Keratinocyte (primary cell): ENCODE measurements at regions not wholly inside any gene's neighbourhood (a gene's known extent, or its start where the extent isn't known, plus 50 kb on each side); places are given as distances from the start of the nearest gene placed in this dataset.

Experiments
- DNase-seq: peaks from one replicate; pipeline ENCODE4 v3.0.0-alpha.2; 2011; ENCODE audit warnings: low read depth, missing footprints, low spot score
- FAIRE-seq: peaks from 2 replicates; lab custom pipeline; 2011; peaks lifted over from hg19 to GRCh38; lab: Jason Lieb, UNC
- H2AFZ ChIP-seq: 2 replicates; pipeline ENCODE4 v1.6.0; 2012; ENCODE audit warnings: low read length, control low read depth, inconsistent platforms; ENCODE audit not compliant: control insufficient read depth
- H3K27ac ChIP-seq: 2 replicates; pipeline ENCODE4 v1.5.1; 2011; ENCODE audit warnings: low read length; ENCODE audit not compliant: control insufficient read depth, insufficient read depth
- H3K27me3 ChIP-seq: 3 replicates; pipeline ENCODE4 v1.6.0; 2011; ENCODE audit warnings: low read length; ENCODE audit not compliant: control insufficient read depth, insufficient read depth; ENCODE audit errors: extremely low read depth
- H3K36me3 ChIP-seq, 2 experiments: 2 replicates in 1 of 2; 3 replicates in 1 of 2; pipeline ENCODE4 v1.5.1; 2011; ENCODE audit warnings: low read length in 2 of 2, mild to moderate bottlenecking in 1 of 2; ENCODE audit not compliant: control insufficient read depth in 2 of 2, insufficient read depth in 2 of 2; ENCODE audit errors: extremely low read depth in 1 of 2
- H3K4me1 ChIP-seq: 3 replicates; pipeline ENCODE4 v1.5.1; 2011; ENCODE audit warnings: low read length; ENCODE audit not compliant: control insufficient read depth, insufficient read depth; ENCODE audit errors: extremely low read depth
- H3K4me2 ChIP-seq: 3 replicates; pipeline ENCODE4 v1.6.0; 2011; ENCODE audit warnings: low read depth, low read length; ENCODE audit not compliant: control insufficient read depth, insufficient read depth; ENCODE audit errors: extremely low read depth
- H3K4me3 ChIP-seq, 3 experiments: fragments of 200-600 bp in 1 of 3; sonication (generic) in 1 of 3; 2 replicates in 2 of 3; 3 replicates in 1 of 3; pipeline ENCODE4 v1.5.1; 2011 to 2016; ENCODE audit warnings: low read length in 3 of 3, mild to moderate bottlenecking in 3 of 3, control low read depth in 2 of 3, inconsistent platforms in 1 of 3, low read depth in 1 of 3, mixed read lengths in 1 of 3, mixed run types in 1 of 3, moderate library complexity in 1 of 3; ENCODE audit not compliant: control insufficient read depth in 2 of 3, insufficient read depth in 2 of 3; ENCODE audit errors: extremely low read depth in 1 of 3
- H3K79me2 ChIP-seq: 2 replicates; pipeline ENCODE4 v1.6.0; 2012; ENCODE audit warnings: low read length; ENCODE audit not compliant: control insufficient read depth, insufficient read depth
- H3K9ac ChIP-seq: 3 replicates; pipeline ENCODE4 v1.6.0; 2011; ENCODE audit warnings: low read length; ENCODE audit not compliant: control insufficient read depth, insufficient read depth; ENCODE audit errors: extremely low read depth
- H3K9me1 ChIP-seq: 3 replicates; pipeline ENCODE4 v1.6.0; 2011; ENCODE audit warnings: low read length; ENCODE audit not compliant: control insufficient read depth, insufficient read depth; ENCODE audit errors: extremely low read depth
- H3K9me3 ChIP-seq: 2 replicates; pipeline ENCODE4 v1.5.1; 2012; ENCODE audit warnings: low read depth, low read length; ENCODE audit not compliant: control insufficient read depth
- H4K20me1 ChIP-seq: 3 replicates; pipeline ENCODE4 v1.6.0; 2011; ENCODE audit warnings: low read length; ENCODE audit not compliant: control insufficient read depth, insufficient read depth; ENCODE audit errors: extremely low read depth
- CTCF ChIP-seq, 3 experiments: IDR thresholded peaks in 1 of 3; conservative IDR thresholded peaks in 1 of 3; optimal IDR thresholded peaks in 1 of 3; 2 replicates in 2 of 3; 3 replicates in 1 of 3; pipeline versions ENCODE3 to v1.5.1; 2011; ENCODE audit warnings: low read length in 3 of 3, mild to moderate bottlenecking in 3 of 3, moderate library complexity in 2 of 3, control low read depth in 1 of 3, inconsistent platforms in 1 of 3; ENCODE audit not compliant: insufficient read depth in 2 of 3; ENCODE audit errors: extremely low read depth in 1 of 3
- EZH2 ChIP-seq: IDR thresholded peaks from one replicate; pipeline ENCODE4 v1.6.1; 2012; ENCODE audit warnings: inconsistent platforms, mild to moderate bottlenecking, low read length, moderate library complexity
- dilution Hi-C: fragments of 300-500 bp; cut with MboI; formaldehyde crosslinking; loops from one replicate; pipeline ENCODE4 v1.7.0; 2020; ENCODE audit warnings: low sequenced_read_pairs; ENCODE audit not compliant: extremely low pct_ligation_motif_present

- Histone ChIP-seq H3K4me2 (no peak overlapping the region), H3K79me2 (no peaks in the 10 kb centered on the region), H3K4me1 (peaks cover 16% of the 10 kb centered on the region), H3K9me1 (no peaks in the 10 kb centered on the region), H3K27ac (no peak overlapping the region), H3K9ac (no peak overlapping the region), H3K27me3 (no peaks in the 10 kb centered on the region), H3K36me3 (no peaks in the 10 kb centered on the region), H2AFZ (no peak overlapping the region), H3K9me3 (peaks cover 4% of the 10 kb centered on the region), H4K20me1 (no peaks in the 10 kb centered on the region), H3K4me3 (no peak overlapping the region)
- no peak for FAIRE-seq
- dilution Hi-C loops = no loop called here
- no peak for TF ChIP-seq EZH2
- no peak for TF ChIP-seq CTCF (optimal IDR thresholded peaks at IDR 0.05 in 1 of 3, IDR thresholded peaks at IDR 0.05 in 1 of 3, conservative IDR thresholded peaks at IDR 0.05 in 1 of 3; ENCODE audit: extremely low read depth in 1 of 3, insufficient read depth in 2 of 3, low read length in 3 of 3)
- DNase-seq = no peak
Measured at GRCh38 chr2:238601433-238602222, 174.9 kb downstream of the ASB1 start.

DNA sequence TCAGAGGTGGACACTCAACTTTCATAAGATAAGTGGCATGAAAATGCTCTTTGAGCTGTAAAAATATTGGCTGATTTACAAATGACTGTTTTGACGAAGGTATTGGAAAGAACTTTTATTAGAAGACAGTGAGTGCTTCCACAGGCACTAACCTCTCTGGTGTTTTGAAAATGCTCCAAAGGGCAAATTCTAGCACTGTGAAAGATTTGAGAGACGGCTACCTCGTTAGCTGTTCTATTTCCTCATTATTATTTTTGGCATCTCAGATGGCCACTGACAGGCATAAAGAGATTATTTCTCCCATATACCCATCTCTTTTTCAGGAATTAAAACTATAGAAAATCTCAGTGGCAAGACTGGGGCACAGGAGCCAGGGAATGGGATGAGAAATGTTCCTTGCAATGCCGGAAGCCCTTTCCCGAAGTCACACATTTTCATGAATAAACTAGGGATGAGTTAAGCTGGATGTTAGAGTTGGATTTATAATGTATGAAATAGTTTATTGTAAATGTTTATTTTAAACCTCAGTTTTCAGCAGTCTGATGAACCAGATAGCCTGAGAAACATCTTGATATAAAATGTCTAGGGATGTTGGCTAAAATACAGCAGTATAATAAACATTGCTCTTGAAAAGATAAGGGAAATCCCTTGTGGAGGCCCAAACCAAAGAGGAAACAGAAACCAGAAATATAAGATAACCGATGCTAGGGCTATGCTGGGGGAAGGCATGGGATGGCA, 175.7 kb downstream of the ASB1 start:
- H3K4me2 ChIP-seq = no peak overlapping the region
- no peak for FAIRE-seq
- no peak overlapping the region for H3K27ac ChIP-seq

More for the DNA sequence above, 175.7 kb downstream of the ASB1 start:
- Histone ChIP-seq H2AFZ (no peak overlapping the region), H3K9me3 (peaks cover 4% of the 10 kb centered on the region), H3K4me3 (no peak overlapping the region), H3K79me2 (no peaks in the 10 kb centered on the region), H3K36me3 (no peaks in the 10 kb centered on the region), H3K4me1 (peaks cover 8% of the 10 kb centered on the region), H3K27me3 (no peaks in the 10 kb centered on the region), H3K9ac (no peak overlapping the region), H3K9me1 (no peaks in the 10 kb centered on the region), H4K20me1 (no peaks in the 10 kb centered on the region)
- dilution Hi-C loops = no loop called here
- DNase-seq = no peak
- TF ChIP-seq EZH2 = no peak
- no peak for TF ChIP-seq CTCF (optimal IDR thresholded peaks at IDR 0.05 in 1 of 3, IDR thresholded peaks at IDR 0.05 in 1 of 3, conservative IDR thresholded peaks at IDR 0.05 in 1 of 3; ENCODE audit: extremely low read depth in 1 of 3, insufficient read depth in 2 of 3, low read length in 3 of 3)
